HG03469 (cell line): ENCODE measurements at regions not wholly inside any gene's neighbourhood (a gene's known extent, or its start where the extent isn't known, plus 50 kb on each side); places are given as distances from the start of the nearest gene placed in this dataset.

Experiments
- ATAC-seq: cut with Tn5 transposase; IDR thresholded peaks from one replicate; pipeline ENCODE4 v1.9.1; 2021; ENCODE audit warnings: mild to moderate bottlenecking, moderate library complexity, moderate number of reproducible peaks; ENCODE audit not compliant: unreplicated experiment

- no peak for ATAC-seq
Observed at GRCh38 chr10:120960725-120961124, 109.6 kb downstream of the WDR11 start.

- no peak for ATAC-seq
Observed at GRCh38 chr10:120961795-120962755, 110.9 kb downstream of the WDR11 start.

DNA sequence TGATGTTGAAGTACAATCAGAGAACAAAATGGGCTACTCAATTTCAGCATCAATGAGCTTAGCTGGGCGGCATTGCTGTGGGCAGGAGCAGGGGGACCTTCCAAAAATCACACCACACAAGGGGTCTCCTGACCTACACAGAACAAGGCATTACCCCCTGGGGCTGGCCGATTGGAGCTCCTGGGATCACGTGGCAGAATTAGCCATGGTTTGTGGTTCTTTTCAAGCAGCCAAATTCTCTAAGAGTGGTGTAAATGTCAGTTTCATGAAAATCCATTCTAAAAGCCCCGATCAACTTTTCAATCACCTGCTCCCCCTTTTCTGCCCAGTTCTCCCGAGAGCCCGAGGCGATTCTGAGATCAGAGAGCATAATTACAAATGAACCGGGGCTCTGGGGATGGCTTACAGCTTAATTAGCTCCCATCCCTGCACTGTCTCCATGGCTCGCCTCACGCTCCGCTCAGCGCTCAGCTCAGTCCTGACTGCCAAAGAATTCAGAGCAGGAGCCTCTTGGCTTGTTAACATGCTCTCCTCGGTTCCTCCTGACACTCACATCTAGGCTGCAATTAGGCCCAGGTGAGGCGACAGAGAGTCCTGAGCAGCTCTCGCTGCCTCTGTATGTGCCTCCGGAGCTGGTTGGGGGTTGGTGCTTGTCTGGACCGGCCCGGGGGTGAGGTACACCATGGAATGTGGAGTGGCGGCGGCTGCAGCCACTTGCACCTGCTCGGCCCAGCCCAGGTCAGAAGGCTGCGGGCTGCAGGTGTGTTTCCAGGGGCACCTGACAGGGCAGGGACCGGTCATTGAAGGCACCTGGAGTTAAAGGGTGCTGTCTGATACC, 111.8 kb downstream of the WDR11 start:
- no peak for ATAC-seq

- no peak for ATAC-seq
Observed at GRCh38 chr10:120963594-120964220, 112.5 kb downstream of the WDR11 start.

DNA sequence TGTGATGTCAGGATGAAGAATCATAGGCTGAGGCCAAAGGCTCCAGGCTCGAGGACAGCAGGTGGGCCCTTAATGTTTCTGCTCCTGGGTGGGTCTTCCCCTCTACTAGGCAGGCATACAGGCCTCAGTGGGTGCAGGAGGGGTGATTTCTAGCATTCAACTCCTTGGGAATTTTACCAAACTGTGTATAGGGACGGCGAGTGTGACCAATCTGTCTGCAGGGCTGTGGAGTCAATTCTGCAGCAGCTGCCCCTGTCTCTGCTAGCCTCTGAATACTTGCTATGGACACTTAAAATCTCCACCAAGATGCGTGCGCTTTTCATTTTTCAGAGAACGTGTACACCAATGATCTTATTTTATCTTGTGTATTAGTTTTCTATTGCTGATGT, 115.5 kb downstream of the WDR11 start:
- ATAC-seq, result no peak

GRCh38 chr10:120969219-120969645, 118.1 kb downstream of the WDR11 start:
- ATAC-seq, result peak; percentile 89

DNA sequence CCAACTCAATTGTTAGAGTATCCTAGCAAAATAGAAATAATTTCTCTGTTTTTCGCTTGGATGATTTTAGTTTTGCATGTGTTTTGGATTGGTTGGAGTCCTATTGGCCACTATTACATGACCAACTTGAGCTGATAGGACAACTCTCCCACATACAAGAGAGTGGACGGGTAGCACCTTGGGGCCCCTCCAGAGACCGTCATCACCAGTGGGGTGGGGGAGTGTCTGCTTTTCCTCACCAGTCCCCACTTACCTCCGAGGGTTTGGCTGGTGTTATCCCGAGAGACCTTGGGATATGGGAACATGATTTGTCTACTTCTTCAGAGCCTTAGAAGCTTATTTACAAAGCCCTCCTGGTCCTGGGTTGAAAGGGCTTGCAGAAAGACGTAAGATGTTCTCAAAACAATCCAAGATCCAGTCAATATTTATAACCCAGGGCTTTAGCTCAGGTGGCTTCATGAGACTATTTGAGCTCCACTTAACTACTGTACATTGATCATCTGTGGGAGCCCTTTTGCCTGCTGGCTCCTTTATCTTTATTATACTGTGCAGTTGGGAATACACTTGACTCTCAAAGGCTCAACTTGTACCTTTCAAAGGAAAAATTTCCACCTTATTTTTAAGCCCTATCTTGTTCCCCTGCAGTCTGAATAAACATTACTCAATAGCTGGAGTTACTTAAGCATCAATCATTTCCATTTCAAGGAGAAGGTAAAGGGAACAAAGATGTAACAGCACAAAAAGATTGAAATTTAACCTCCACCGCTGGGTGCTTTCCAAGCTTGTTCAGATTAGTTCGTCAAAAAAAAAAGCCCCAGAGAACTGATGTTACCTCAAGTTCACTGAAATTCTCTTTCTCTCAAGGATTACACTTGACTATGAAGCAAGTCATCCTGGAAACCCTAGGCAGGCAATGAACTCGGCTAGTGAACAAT, 119.7 kb downstream of the WDR11 start:
- no peak for ATAC-seq

DNA sequence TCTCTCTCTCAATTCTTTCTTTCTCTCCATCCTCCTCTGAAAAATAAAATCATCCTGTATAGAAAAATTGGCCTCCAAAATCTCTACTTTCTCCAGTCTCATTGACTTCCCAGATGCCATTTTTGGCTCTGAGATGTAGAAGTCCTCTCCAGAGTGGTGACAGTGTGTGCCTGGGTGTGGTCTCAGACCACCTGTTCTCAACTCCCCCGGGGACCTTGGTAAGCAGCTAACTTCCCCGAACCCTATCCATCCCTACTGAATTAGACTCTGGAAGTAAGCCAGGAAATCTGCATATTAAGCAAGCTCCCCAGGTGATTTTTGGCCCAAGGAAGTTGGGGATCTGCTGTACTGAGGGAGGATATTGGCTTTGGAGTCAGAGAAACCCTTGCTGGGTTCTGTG, 120.5 kb downstream of the WDR11 start:
- ATAC-seq, result no peak

DNA sequence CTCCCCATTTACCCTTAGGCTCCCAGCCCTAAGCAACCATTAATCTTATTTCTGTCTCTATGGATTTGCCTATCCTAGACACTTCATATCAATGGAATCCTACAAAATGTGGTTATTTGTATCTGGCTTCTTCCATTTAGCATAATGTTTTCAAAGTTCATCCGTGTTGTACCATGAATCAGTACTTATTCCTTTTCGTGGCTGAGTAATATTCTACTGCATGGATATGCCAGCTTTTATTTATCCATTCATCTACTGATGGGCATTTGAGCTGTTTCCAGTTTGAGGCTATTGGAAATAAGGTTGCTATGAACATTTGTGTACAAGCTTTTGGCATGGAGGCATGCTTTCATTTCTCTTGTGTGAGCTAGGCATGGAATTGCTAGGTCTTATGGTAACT, 121.1 kb downstream of the WDR11 start:
- ATAC-seq, result no peak

- no peak for ATAC-seq
Observed at GRCh38 chr10:120975072-120975867, 124.1 kb downstream of the WDR11 start.

- ATAC-seq, result no peak
Observed at GRCh38 chr10:120975868-120976225, 124.7 kb downstream of the WDR11 start.

GRCh38 chr10:120977897-120978296, 126.7 kb downstream of the WDR11 start:
- no peak for ATAC-seq

DNA sequence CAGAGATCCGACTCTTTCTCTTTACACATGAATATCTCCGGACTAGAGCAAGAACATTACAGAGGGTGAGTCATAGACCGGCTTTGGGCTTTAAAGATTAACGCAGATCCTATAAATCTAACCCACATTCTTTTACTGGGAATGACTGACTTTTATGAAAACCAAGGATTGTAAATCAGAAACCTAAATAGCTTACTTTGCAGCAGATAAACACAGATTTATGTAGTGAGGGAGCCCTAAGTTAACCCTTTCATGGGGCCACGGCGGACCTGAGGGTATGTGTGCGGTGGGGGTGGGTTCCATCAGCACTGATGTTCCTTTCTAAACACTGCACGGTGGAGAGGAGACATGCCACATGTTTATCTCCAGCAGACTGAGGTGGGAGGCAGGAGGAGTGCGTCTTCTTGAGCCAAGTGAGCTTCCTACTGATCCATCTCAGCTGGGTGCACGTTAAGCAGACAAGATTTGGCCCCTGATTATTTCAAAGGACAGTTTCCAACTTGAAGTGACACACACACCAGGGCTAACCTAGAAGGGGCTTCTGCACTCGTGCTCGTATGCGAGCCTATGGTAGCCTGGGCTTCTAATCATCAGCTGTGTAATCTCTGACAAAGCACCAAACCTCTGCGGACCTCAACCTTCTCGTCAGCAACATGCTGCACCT, 127.6 kb downstream of the WDR11 start:
- ATAC-seq, result no peak

- no peak for ATAC-seq
Observed at GRCh38 chr10:120979435-120980278, 128.5 kb downstream of the WDR11 start.

GRCh38 chr10:120980279-120981255, 129.4 kb downstream of the WDR11 start:
- no peak for ATAC-seq

DNA sequence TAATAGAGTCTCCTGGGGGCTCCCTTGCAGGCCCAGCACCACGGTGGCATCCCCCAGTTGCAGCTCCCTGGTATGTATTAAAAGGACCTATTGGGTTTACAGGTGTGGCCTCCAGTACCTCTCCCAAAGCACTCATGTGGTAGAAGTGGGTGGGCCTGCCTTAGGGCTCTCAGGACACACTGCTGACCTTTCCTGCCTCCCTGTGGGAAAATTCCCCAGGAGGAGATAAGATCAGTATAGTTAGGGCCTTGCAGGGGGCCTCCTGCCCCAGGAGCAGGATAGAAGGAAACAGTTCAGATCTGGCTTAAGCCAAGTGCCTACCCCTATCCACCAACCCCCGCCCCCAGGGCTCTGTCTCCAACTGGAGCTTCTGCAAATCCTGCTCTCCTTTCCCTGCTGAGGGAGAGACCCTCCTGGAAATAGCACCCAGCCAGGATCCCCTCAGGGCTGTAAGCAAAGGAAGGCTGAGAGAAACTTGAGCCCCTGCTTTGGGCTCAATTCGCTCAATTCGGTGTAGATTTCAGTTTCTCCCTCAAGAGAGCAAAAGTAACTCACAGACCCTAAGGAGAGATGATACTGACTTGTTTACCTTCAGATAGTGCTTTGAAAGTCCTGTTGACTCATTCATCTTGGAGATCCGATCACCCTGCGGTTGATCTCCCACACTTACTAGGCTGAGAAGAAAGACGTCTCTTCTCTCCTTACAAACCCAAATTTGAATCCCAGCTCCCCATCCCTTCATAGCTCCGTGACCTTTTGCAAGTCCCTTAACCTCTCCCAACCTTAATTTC, 130.6 kb downstream of the WDR11 start:
- ATAC-seq, result no peak
